ENCODE measurements at regions not wholly inside any gene's neighbourhood (a gene's known extent, or its start where the extent isn't known, plus 50 kb on each side); places are given as distances from the start of the nearest gene placed in this dataset.

DNA sequence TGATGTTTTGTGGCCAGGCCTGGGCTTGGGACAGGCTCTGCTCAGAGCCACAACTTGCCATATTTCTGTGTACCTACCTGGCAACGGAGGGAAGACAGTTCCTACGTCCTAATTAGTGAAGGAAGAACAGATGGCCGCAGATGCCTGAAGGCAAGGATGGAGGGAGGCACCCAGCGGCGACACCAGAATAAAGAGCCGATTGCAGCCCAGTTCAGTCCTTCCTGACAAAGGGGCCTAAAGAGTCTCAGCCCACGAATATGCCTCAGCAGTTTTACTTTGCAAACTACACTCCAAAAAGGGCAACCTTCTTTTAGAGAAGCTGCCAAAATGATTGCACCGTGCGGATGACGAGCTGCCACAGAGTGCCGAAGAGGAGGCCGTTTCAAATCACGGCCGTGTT lies 585.8 kb downstream of the GLRX3 start:
- H3K9me3 ChIP-seq (ENCODE audit: control insufficient read depth, low read depth, low read length) = peaks cover 11% of the 10 kb centered on the region
- H3K27me3 ChIP-seq (ENCODE audit: control insufficient read depth, extremely low read depth, insufficient read depth, low read length) = no peaks in the 10 kb centered on the region
- no peak overlapping the region for H3K9ac ChIP-seq (ENCODE audit: control insufficient read depth, extremely low read depth, insufficient read depth, low read length)
- H3K4me1 ChIP-seq (ENCODE audit: control insufficient read depth, extremely low read depth, insufficient read depth, low read length) = no peaks in the 10 kb centered on the region
- H3K79me2 ChIP-seq (ENCODE audit: control insufficient read depth, insufficient read depth, low read length) = no peaks in the 10 kb centered on the region
- no peak overlapping the region for H3K4me3 ChIP-seq (ENCODE audit: control insufficient read depth in 2 of 3, extremely low read depth in 1 of 3, insufficient read depth in 2 of 3, low read depth in 1 of 3, low read length in 3 of 3)
- H3K36me3 ChIP-seq (ENCODE audit: control insufficient read depth in 2 of 2, extremely low read depth in 1 of 2, insufficient read depth in 2 of 2, low read length in 2 of 2) = no peaks in the 10 kb centered on the region
- no peaks in the 10 kb centered on the region for H4K20me1 ChIP-seq (ENCODE audit: control insufficient read depth, extremely low read depth, insufficient read depth, low read length)
- H3K9me1 ChIP-seq (ENCODE audit: control insufficient read depth, extremely low read depth, insufficient read depth, low read length) = no peaks in the 10 kb centered on the region
- TF ChIP-seq EZH2 (IDR thresholded peaks at IDR 0.05; ENCODE audit: low read length) = no peak
- H3K4me2 ChIP-seq (ENCODE audit: control insufficient read depth, extremely low read depth, insufficient read depth, low read depth, low read length) = no peak overlapping the region
- FAIRE-seq = no peak
- dilution Hi-C loops (cut with MboI; ENCODE audit: extremely low pct_ligation_motif_present, low sequenced_read_pairs) = no loop called here
- H3K27ac ChIP-seq (ENCODE audit: control insufficient read depth, insufficient read depth, low read length) = no peak overlapping the region
- H2AFZ ChIP-seq (ENCODE audit: control insufficient read depth, low read length) = no peak overlapping the region
- no peak for DNase-seq (ENCODE audit: low read depth, low spot score)

- Histone ChIP-seq H3K9me1 (ENCODE audit: control insufficient read depth, extremely low read depth, insufficient read depth, low read length) (no peaks in the 10 kb centered on the region), H3K4me2 (ENCODE audit: control insufficient read depth, extremely low read depth, insufficient read depth, low read depth, low read length) (no peak overlapping the region), H3K27me3 (ENCODE audit: control insufficient read depth, extremely low read depth, insufficient read depth, low read length) (no peaks in the 10 kb centered on the region), H3K4me3 (ENCODE audit: control insufficient read depth in 2 of 3, extremely low read depth in 1 of 3, insufficient read depth in 2 of 3, low read depth in 1 of 3, low read length in 3 of 3) (no peak overlapping the region), H3K9me3 (ENCODE audit: control insufficient read depth, low read depth, low read length) (peaks cover 6% of the 10 kb centered on the region), H2AFZ (ENCODE audit: control insufficient read depth, low read length) (no peak overlapping the region), H4K20me1 (ENCODE audit: control insufficient read depth, extremely low read depth, insufficient read depth, low read length) (no peaks in the 10 kb centered on the region), H3K79me2 (ENCODE audit: control insufficient read depth, insufficient read depth, low read length) (no peaks in the 10 kb centered on the region), H3K27ac (ENCODE audit: control insufficient read depth, insufficient read depth, low read length) (no peak overlapping the region), H3K9ac (ENCODE audit: control insufficient read depth, extremely low read depth, insufficient read depth, low read length) (no peak overlapping the region), H3K36me3 (ENCODE audit: control insufficient read depth in 2 of 2, extremely low read depth in 1 of 2, insufficient read depth in 2 of 2, low read length in 2 of 2) (no peaks in the 10 kb centered on the region), H3K4me1 (ENCODE audit: control insufficient read depth, extremely low read depth, insufficient read depth, low read length) (no peaks in the 10 kb centered on the region)
- DNase-seq (ENCODE audit: low read depth, low spot score) = no peak
- dilution Hi-C loops (cut with MboI; ENCODE audit: extremely low pct_ligation_motif_present, low sequenced_read_pairs) = no loop called here
- no peak for FAIRE-seq
- TF ChIP-seq, protein P1, sequence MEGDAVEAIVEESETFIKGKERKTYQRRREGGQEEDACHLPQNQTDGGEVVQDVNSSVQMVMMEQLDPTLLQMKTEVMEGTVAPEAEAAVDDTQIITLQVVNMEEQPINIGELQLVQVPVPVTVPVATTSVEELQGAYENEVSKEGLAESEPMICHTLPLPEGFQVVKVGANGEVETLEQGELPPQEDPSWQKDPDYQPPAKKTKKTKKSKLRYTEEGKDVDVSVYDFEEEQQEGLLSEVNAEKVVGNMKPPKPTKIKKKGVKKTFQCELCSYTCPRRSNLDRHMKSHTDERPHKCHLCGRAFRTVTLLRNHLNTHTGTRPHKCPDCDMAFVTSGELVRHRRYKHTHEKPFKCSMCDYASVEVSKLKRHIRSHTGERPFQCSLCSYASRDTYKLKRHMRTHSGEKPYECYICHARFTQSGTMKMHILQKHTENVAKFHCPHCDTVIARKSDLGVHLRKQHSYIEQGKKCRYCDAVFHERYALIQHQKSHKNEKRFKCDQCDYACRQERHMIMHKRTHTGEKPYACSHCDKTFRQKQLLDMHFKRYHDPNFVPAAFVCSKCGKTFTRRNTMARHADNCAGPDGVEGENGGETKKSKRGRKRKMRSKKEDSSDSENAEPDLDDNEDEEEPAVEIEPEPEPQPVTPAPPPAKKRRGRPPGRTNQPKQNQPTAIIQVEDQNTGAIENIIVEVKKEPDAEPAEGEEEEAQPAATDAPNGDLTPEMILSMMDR (optimal IDR thresholded peaks at IDR 0.05 in 1 of 3, IDR thresholded peaks at IDR 0.05 in 1 of 3, conservative IDR thresholded peaks at IDR 0.05 in 1 of 3; ENCODE audit: extremely low read depth in 1 of 3, insufficient read depth in 2 of 3, low read length in 3 of 3) = no peak
- no peak for TF ChIP-seq EZH2 (IDR thresholded peaks at IDR 0.05; ENCODE audit: low read length)
These were observed 587.5 kb downstream of the GLRX3 start for GRCh38 chr10:130723704-130724103.

- Histone ChIP-seq H3K4me1 (ENCODE audit: control insufficient read depth, extremely low read depth, insufficient read depth, low read length) (no peaks in the 10 kb centered on the region), H3K9ac (ENCODE audit: control insufficient read depth, extremely low read depth, insufficient read depth, low read length) (no peak overlapping the region), H3K36me3 (ENCODE audit: control insufficient read depth in 2 of 2, extremely low read depth in 1 of 2, insufficient read depth in 2 of 2, low read length in 2 of 2) (no peaks in the 10 kb centered on the region), H3K27me3 (ENCODE audit: control insufficient read depth, extremely low read depth, insufficient read depth, low read length) (no peaks in the 10 kb centered on the region), H3K9me3 (ENCODE audit: control insufficient read depth, low read depth, low read length) (peaks cover 12% of the 10 kb centered on the region), H3K4me3 (ENCODE audit: control insufficient read depth in 2 of 3, extremely low read depth in 1 of 3, insufficient read depth in 2 of 3, low read depth in 1 of 3, low read length in 3 of 3) (no peak overlapping the region), H3K27ac (ENCODE audit: control insufficient read depth, insufficient read depth, low read length) (no peak overlapping the region), H2AFZ (ENCODE audit: control insufficient read depth, low read length) (no peak overlapping the region), H3K9me1 (ENCODE audit: control insufficient read depth, extremely low read depth, insufficient read depth, low read length) (no peaks in the 10 kb centered on the region), H3K79me2 (ENCODE audit: control insufficient read depth, insufficient read depth, low read length) (no peaks in the 10 kb centered on the region), H4K20me1 (ENCODE audit: control insufficient read depth, extremely low read depth, insufficient read depth, low read length) (no peaks in the 10 kb centered on the region), H3K4me2 (ENCODE audit: control insufficient read depth, extremely low read depth, insufficient read depth, low read depth, low read length) (no peak overlapping the region)
- FAIRE-seq (no peak), DNase-seq (ENCODE audit: low read depth, low spot score) (no peak)
- TF ChIP-seq, protein P1 (optimal IDR thresholded peaks at IDR 0.05 in 1 of 3, IDR thresholded peaks at IDR 0.05 in 1 of 3, conservative IDR thresholded peaks at IDR 0.05 in 1 of 3; ENCODE audit: extremely low read depth in 1 of 3, insufficient read depth in 2 of 3, low read length in 3 of 3) = no peak
- TF ChIP-seq EZH2 (IDR thresholded peaks at IDR 0.05; ENCODE audit: low read length) = no peak
- dilution Hi-C loops (cut with MboI; ENCODE audit: extremely low pct_ligation_motif_present, low sequenced_read_pairs) = no loop called here
These were observed 586.0 kb downstream of the TCERG1L start for GRCh38 chr10:130725474-130725970.
